ENCODE measurements at regions not wholly inside any gene's neighbourhood (a gene's known extent, or its start where the extent isn't known, plus 50 kb on each side); places are given as distances from the start of the nearest gene placed in this dataset.
"Not testable (repeated sequence)": the region's sequence is repeated elsewhere in the genome, so short reads cannot be mapped to it uniquely, and the experiment has no call there.

GRCh38 chr7:124191030-124191429 lies 158.2 kb upstream of the TMEM229A start:
- DNase-seq (ENCODE audit: low read depth) = no peak
- H3K4me3 ChIP-seq (ENCODE audit: low read depth, low read length) = no peak overlapping the region
- TF ChIP-seq MYC (IDR thresholded peaks at IDR 0.05; ENCODE audit: low read depth, low read length) (no peak), POLR2A (IDR thresholded peaks at IDR 0.05; ENCODE audit: extremely low read depth, insufficient read length) (no peak), CTCF (IDR thresholded peaks at IDR 0.05; ENCODE audit: low read depth, low read length) (no peak), MAX (IDR thresholded peaks at IDR 0.05; ENCODE audit: low read depth, low read length) (no peak)

GRCh38 chr7:124188576-124188975 lies 155.7 kb upstream of the TMEM229A start:
- TF ChIP-seq POLR2A (IDR thresholded peaks at IDR 0.05; ENCODE audit: extremely low read depth, insufficient read length) = no peak
- no peak overlapping the region for H3K4me3 ChIP-seq (ENCODE audit: low read depth, low read length)
- DNase-seq (ENCODE audit: low read depth) = no peak

GRCh38 chr7:124187962-124188361 lies 155.1 kb upstream of the TMEM229A start:
- DNase-seq (ENCODE audit: low read depth) = no peak
- TF ChIP-seq CTCF (IDR thresholded peaks at IDR 0.05; ENCODE audit: low read depth, low read length) = no peak
- no peak overlapping the region for H3K4me3 ChIP-seq (ENCODE audit: low read depth, low read length)

- no peak overlapping the region for H3K4me3 ChIP-seq (ENCODE audit: low read depth, low read length)
- TF ChIP-seq MYC (IDR thresholded peaks at IDR 0.05; ENCODE audit: low read depth, low read length) (no peak), POLR2A (IDR thresholded peaks at IDR 0.05; ENCODE audit: extremely low read depth, insufficient read length) (no peak), MAX (IDR thresholded peaks at IDR 0.05; ENCODE audit: low read depth, low read length) (no peak), CTCF (IDR thresholded peaks at IDR 0.05; ENCODE audit: low read depth, low read length) (no peak)
- DNase-seq (ENCODE audit: low read depth) = no peak
Observed at GRCh38 chr7:124183649-124184048, 150.8 kb upstream of the TMEM229A start.

GRCh38 chr7:124179641-124180040 lies 146.8 kb upstream of the TMEM229A start:
- no peak for DNase-seq (ENCODE audit: low read depth)
- TF ChIP-seq MYC (IDR thresholded peaks at IDR 0.05; ENCODE audit: low read depth, low read length) = no peak
- TF ChIP-seq MAX (IDR thresholded peaks at IDR 0.05; ENCODE audit: low read depth, low read length) = no peak
- TF ChIP-seq POLR2A (IDR thresholded peaks at IDR 0.05; ENCODE audit: extremely low read depth, insufficient read length) = no peak
- no peak for TF ChIP-seq CTCF (IDR thresholded peaks at IDR 0.05; ENCODE audit: low read depth, low read length)
- H3K4me3 ChIP-seq (ENCODE audit: low read depth, low read length) = no peak overlapping the region

- TF ChIP-seq POLR2A (IDR thresholded peaks at IDR 0.05; ENCODE audit: extremely low read depth, insufficient read length) = no peak
- no peak for TF ChIP-seq CTCF (IDR thresholded peaks at IDR 0.05; ENCODE audit: low read depth, low read length)
- no peak for TF ChIP-seq MAX (IDR thresholded peaks at IDR 0.05; ENCODE audit: low read depth, low read length)
- no peak for TF ChIP-seq MYC (IDR thresholded peaks at IDR 0.05; ENCODE audit: low read depth, low read length)
- no peak for DNase-seq (ENCODE audit: low read depth)
- no peak overlapping the region for H3K4me3 ChIP-seq (ENCODE audit: low read depth, low read length)
Observed at GRCh38 chr7:124177891-124178290, 145.0 kb upstream of the TMEM229A start.

- DNase-seq (ENCODE audit: low read depth); H3K4me3 ChIP-seq (ENCODE audit: low read depth, low read length): not testable (repeated sequence)
Observed at GRCh38 chr7:124171812-124172211, 138.9 kb upstream of the TMEM229A start.

Data from NB4 (cell line).